ENCODE measurements at regions not wholly inside any gene's neighbourhood (a gene's known extent, or its start where the extent isn't known, plus 50 kb on each side); places are given as distances from the start of the nearest gene placed in this dataset.

DNA sequence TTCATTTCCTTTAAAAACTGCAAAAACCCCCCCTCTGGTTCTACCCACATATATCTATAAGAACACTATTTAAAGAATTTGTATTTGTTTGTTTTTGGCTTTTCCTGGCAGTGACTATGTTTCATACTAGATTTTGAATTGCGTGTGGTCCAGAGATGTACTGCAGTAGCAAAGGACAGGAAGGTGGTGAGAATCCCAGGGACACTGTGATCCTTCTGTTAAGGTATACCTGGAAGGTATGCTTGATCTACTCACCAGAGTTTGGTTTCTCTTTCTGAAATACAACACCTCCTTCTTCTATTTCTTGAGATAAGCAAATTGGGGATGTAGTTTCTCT is 129.6 kb upstream of the RASGEF1B start:
- Mint-ChIP-seq H3K27ac (peak overlapping the region; percentile 79), H3K27me3 (ENCODE audit: insufficient read depth, low read depth) (peaks cover 6% of the 10 kb centered on the region), H3K9me3 (peaks cover 9% of the 10 kb centered on the region), H3K4me3 (peak overlapping the region; percentile 69), H3K36me3 (no peaks in the 10 kb centered on the region), H3K4me1 (peaks cover 48% of the 10 kb centered on the region)
- Histone ChIP-seq H4K20me1 (ENCODE audit: low read depth) (no peaks in the 10 kb centered on the region), H3K27ac (peak overlapping the region; percentile 34), H3K79me2 (ENCODE audit: low read depth) (no peaks in the 10 kb centered on the region), H3K9ac (no peak overlapping the region), H3K36me3 (no peaks in the 10 kb centered on the region), H3K4me1 (peaks cover 22% of the 10 kb centered on the region), H3K4me3 (no peak overlapping the region), H3K9me3 (ENCODE audit: low read depth) (no peaks in the 10 kb centered on the region), H3K4me2 (peak overlapping the region; percentile 51), H3F3A (ENCODE audit: low read depth) (peaks cover 18% of the 10 kb centered on the region), H3K27me3 (no peaks in the 10 kb centered on the region), H2AFZ (replicated peaks) (peak overlapping the region; percentile 73)
- TF ChIP-seq CTCF (IDR thresholded peaks at IDR 0.05), result no peak
- TF ChIP-seq EZH2 (IDR thresholded peaks at IDR 0.05), result no peak
- TF ChIP-seq EZH2phosphoT487 (IDR thresholded peaks at IDR 0.05), result no peak
- DNase-seq (ENCODE audit: low spot score), result no peak

- Mint-ChIP-seq H3K27me3 (ENCODE audit: insufficient read depth, low read depth) (peaks cover 6% of the 10 kb centered on the region), H3K36me3 (no peaks in the 10 kb centered on the region), H3K27ac (peak overlapping the region; percentile 67), H3K4me3 (peak overlapping the region; percentile 69), H3K4me1 (peaks cover 44% of the 10 kb centered on the region), H3K9me3 (peaks cover 9% of the 10 kb centered on the region)
- Histone ChIP-seq H3K79me2 (ENCODE audit: low read depth) (no peaks in the 10 kb centered on the region), H3K4me2 (peak overlapping the region; percentile 51), H3K4me1 (peaks cover 22% of the 10 kb centered on the region), H3K4me3 (no peak overlapping the region), H3F3A (ENCODE audit: low read depth) (peaks cover 18% of the 10 kb centered on the region), H4K20me1 (ENCODE audit: low read depth) (no peaks in the 10 kb centered on the region), H3K27me3 (no peaks in the 10 kb centered on the region), H2AFZ (replicated peaks) (peak overlapping the region; percentile 73), H3K9ac (no peak overlapping the region), H3K9me3 (ENCODE audit: low read depth) (no peaks in the 10 kb centered on the region), H3K27ac (peak overlapping the region; percentile 34), H3K36me3 (no peaks in the 10 kb centered on the region)
- peak; percentile 42 for DNase-seq (ENCODE audit: low spot score)
- TF ChIP-seq CTCF (IDR thresholded peaks at IDR 0.05) (no peak), EZH2 (IDR thresholded peaks at IDR 0.05) (no peak), EZH2phosphoT487 (IDR thresholded peaks at IDR 0.05) (no peak)
These were observed 129.0 kb upstream of the RASGEF1B start for GRCh38 chr4:81600520-81601357.

- H3F3A ChIP-seq (ENCODE audit: low read depth), result peaks cover 18% of the 10 kb centered on the region
- DNase-seq (ENCODE audit: low spot score), result peak; percentile 9
- H3K4me3 ChIP-seq, result no peak overlapping the region
- Mint-ChIP-seq H3K27me3 (ENCODE audit: insufficient read depth, low read depth) (peaks cover 6% of the 10 kb centered on the region), H3K4me1 (peaks cover 38% of the 10 kb centered on the region), H3K27ac (peak overlapping the region; percentile 67), H3K9me3 (peaks cover 9% of the 10 kb centered on the region), H3K36me3 (no peaks in the 10 kb centered on the region), H3K4me3 (no peak overlapping the region)
- H3K4me1 ChIP-seq, result peaks cover 22% of the 10 kb centered on the region
- peak overlapping the region; percentile 73 for H2AFZ ChIP-seq (replicated peaks)
- H4K20me1 ChIP-seq (ENCODE audit: low read depth), result no peaks in the 10 kb centered on the region
- peak overlapping the region; percentile 51 for H3K4me2 ChIP-seq
- H3K27ac ChIP-seq, result no peak overlapping the region
- H3K9me3 ChIP-seq (ENCODE audit: low read depth), result no peaks in the 10 kb centered on the region
- H3K27me3 ChIP-seq, result no peaks in the 10 kb centered on the region
- no peaks in the 10 kb centered on the region for H3K79me2 ChIP-seq (ENCODE audit: low read depth)
- H3K9ac ChIP-seq, result no peak overlapping the region
- TF ChIP-seq EZH2phosphoT487 (IDR thresholded peaks at IDR 0.05) (no peak), EZH2 (IDR thresholded peaks at IDR 0.05) (no peak), CTCF (IDR thresholded peaks at IDR 0.05) (no peak)
- no peaks in the 10 kb centered on the region for H3K36me3 ChIP-seq
These were observed 128.2 kb upstream of the RASGEF1B start for GRCh38 chr4:81599742-81600380.

Measured in neural progenitor cell (in vitro differentiated cells).